SH-SY5Y (cell line): ENCODE measurements at regions not wholly inside any gene's neighbourhood (a gene's known extent, or its start where the extent isn't known, plus 50 kb on each side); places are given as distances from the start of the nearest gene placed in this dataset.

ENCODE experiments used
- GATA2 ChIP-seq: IDR thresholded peaks from 2 replicates; pipeline ENCODE4 v1.6.1; 2011; ENCODE audit warnings: mild to moderate bottlenecking, low read depth, low read length
- GATA3 ChIP-seq: IDR thresholded peaks from 2 replicates; pipeline ENCODE4 v1.6.1; 2011; ENCODE audit warnings: low read depth, mild to moderate bottlenecking, low read length, moderate library complexity

GRCh38 chr9:88691811-88692210, 156.8 kb downstream of the NXNL2 start:
- no peak for TF ChIP-seq GATA3
- TF ChIP-seq GATA2 = no peak
